ENCODE measurements at regions not wholly inside any gene's neighbourhood (a gene's known extent, or its start where the extent isn't known, plus 50 kb on each side); places are given as distances from the start of the nearest gene placed in this dataset.

DNA sequence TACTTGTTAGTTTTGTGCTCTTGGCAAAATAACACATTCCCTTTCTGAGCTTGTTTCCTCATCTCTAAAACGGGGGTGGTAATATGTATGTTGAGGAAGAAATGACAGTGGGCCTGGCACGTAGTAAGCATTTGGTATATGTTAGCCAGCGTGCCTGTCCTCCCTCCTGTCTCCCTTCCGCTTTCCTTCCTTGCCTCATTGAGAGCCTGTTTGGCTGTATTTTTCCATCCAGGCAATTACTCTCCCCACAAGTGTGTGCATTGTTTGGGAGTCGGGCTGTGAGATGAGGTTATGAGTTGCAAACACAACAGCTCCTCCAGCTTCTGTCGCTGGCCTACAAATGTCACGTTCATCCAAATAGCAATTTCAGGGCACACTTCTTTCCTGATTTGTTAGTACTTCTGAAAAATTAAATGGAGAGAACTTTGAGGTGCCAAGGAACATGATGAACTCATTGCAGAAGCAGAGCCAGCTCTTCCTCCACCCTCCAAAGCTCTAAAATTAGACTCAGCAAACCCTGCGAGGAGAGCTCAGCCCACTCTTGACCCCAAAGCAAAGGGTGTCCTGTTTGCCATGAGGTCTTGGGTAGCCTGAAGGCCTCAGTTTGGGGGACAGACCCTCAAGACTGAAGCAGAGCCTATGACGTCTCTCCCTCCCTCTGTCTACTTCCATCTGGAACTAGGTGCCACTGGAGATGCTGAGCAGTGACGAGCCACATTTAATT is 50.7 kb upstream of the TOX2 start:
- DNase-seq: no peak

- no peak for DNase-seq
Observed at GRCh38 chr20:43863330-43863729, 51.3 kb upstream of the TOX2 start.

GRCh38 chr20:43862438-43862837 is 52.2 kb upstream of the TOX2 start:
- no peak for DNase-seq

GRCh38 chr20:43859994-43860393 is 54.7 kb upstream of the TOX2 start:
- DNase-seq: no peak

- no peak for DNase-seq
Observed at GRCh38 chr20:43857932-43858331, 56.7 kb upstream of the TOX2 start.

GRCh38 chr20:43857127-43857526 is 57.5 kb upstream of the TOX2 start:
- DNase-seq: no peak

DNA sequence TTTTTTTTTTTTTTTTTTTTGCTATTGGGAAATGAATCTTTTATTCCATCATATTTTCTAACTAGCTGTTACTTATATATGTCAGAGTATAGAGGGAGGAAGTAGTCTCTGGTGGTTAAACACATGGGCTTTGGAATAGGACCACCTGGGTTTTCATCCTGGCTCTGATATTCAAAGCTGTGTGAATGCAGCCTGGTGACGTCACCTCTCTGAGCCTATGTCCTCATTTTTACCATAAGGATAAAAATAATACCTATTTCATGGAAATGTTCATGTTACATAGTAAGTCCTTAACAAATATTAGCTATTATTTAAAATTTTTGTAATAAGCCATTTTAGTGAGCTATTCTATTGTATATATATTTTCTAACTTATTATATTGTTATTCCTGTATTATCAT is 58.8 kb upstream of the TOX2 start:
- DNase-seq: no peak

- DNase-seq: no peak
Observed at GRCh38 chr20:43853918-43854317, 60.7 kb upstream of the TOX2 start.

GRCh38 chr20:43853174-43853803 is 61.4 kb upstream of the TOX2 start:
- no peak for DNase-seq

DNA sequence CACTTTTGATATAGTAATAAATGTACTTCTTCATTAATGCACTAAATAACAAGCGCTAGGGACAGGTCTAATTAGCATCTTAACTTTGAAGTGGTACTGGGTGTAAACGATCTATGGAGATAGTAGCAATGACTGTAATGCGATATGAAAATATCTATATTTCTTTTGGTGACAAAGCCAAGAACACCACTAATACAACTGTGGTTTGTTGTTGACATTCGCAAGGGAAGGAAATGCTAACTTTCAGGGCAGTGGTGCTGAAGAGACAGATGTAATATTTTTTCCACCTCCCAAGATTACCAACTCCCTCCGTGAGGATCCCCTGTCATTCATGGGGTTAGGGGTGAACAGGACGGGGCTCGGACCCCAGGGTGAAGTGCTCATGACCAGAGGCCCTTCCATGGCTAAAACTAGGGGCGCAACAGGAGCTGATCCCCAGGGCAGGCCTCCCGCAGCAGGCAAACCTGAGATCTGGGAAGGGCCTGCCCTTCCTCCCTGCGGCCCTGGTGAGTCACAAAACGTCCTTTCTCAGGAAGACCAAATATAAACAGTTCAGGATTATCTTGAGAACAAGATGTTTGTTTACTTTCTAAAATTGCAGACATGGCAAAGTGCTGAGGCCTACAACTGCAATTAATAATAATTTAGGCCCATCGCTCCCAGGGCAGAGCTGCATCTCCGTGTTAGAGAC is 65.0 kb upstream of the TOX2 start:
- DNase-seq: peak; percentile 62

DNA sequence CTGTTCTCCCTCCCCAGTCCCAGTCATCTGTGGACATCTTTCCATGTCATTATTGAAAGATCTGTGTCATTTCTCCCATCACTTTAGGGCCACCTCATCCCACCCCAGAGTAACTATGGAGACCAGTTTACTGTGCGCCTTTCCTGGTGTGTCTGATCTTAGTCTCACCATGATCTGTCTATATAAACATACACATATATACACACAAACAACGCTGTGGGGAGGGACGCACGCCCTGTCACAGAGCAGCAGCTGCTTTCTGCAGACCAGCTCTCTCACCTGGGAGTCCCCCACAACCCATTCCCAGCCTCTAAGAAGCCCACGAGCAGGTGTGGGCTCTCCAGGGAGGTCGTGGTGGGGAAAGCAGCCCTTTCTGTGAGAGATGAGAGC is 68.1 kb upstream of the TOX2 start:
- no peak for DNase-seq

GRCh38 chr20:43844778-43845614 is 69.7 kb upstream of the TOX2 start:
- peak; percentile 88 for DNase-seq

DNA sequence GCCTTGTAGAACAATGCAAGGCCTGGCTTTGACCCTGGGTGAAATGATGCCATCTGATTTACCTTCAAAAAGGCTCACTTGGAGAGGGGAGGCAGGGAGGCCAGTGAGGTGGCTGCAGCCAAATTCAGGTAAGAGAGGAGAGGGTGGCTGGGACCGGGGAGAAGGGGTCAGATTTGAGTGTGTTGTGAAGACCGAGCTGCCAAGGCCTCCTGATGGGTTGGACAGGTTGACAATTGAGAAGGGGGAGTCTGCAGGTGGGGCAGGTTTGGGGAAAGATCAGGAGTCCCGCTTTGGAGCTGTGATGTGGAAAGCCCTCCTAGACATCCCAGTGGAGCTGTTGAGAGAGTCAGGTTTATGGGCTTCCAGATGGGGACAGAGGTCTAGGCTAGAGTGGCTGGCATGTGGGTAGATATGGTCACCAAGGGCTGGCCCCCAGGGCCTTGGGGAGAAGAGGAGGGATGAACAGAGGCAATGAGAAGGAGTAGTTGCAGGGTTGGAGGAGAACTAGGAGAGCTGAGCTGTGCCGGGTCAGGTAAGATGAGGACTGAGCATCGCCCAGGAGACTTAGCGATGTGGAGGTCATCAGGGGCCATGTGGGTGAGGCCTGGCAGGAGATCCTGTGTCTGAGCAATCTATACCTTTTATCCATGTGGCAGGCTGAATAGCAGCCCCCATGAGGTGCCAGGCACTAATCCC is 70.5 kb upstream of the TOX2 start:
- no peak for DNase-seq

DNA sequence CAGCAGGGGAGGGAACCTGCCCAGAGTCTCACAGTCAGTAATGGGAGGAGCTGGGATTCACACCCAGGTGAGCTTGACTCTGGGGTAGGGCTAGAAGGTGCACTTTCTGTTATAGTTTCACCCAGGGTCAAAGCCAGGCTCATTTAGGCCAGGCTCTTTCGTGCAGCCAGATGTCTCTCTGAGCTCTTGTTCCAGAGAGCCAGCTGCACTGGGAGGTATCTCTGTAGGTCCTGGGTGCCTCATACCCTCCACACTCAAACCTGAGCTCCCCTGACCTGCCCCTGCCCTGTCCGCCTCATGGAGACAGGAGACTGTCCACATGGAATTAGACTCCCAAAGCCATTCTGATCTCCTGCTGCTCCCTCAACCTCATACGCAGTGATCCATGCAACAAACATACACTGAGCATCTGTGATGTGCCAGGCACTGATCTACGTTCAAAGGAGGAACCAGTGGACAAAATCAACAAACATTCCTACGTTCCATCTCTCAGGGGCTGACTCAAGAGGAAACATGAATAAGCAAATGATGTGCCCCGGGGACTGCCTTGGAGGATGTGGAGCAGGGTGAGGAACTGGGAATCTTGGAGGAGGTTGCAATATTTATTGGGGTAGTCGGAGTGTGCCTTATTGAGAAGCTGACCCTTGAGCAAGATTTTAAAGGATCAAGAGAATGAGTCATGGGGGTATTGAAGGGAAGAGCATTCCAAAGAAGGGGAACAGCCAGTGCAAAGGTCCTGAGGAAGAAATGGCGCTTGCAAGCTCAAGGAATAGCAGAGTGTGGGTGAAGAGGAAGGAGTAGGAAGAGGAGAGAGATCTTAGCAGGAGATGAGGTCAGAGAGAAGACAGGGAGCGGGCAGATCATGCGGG is 71.3 kb upstream of the TOX2 start:
- DNase-seq: peak; percentile 84

DNA sequence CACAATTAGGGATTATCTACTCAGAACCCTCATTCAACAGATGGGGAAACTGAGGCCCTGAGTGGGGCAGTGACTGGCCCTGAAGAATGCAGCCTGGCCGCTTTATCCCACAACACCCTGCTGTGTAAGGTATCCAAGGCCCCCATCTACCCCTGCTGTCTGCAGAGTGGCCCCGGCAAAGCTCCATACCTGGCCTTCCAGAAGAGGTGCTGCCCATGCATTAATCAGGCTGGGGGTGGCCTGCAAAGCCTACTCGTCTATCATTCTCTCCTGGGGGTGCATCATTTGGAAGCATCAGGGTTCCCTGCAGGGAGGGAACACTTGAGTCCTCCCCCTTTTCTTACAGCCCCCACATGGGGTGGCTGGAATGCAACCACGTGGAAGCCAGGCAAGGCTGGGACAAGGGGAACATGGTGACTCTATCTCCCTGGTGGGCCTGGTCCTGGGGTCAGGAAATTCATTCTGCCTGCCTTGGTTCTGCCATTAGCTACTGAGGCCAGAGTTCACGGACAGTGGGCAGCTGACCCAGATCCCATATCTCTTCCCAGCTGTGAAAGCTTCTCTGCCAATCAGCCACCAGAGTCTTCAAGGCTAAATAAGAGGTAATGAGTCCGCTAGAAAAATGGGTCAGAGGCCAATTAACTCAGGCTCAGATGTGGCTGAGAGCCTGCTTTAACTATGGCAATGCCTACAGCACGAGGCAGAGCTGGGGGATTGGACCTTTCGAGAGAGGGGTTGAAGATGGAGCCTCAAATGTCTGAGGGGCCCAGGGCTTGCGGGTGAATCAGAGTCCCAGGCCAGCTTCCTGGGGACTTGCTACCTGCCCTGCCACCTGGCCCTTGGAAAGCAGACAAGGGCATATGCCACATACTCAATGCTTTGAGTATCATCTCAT is 72.3 kb upstream of the TOX2 start:
- DNase-seq: no peak

- DNase-seq: no peak
Observed at GRCh38 chr20:43840382-43841070, 74.1 kb upstream of the TOX2 start.

- no peak for DNase-seq
Observed at GRCh38 chr20:43839793-43840199, 74.9 kb upstream of the TOX2 start.

DNA sequence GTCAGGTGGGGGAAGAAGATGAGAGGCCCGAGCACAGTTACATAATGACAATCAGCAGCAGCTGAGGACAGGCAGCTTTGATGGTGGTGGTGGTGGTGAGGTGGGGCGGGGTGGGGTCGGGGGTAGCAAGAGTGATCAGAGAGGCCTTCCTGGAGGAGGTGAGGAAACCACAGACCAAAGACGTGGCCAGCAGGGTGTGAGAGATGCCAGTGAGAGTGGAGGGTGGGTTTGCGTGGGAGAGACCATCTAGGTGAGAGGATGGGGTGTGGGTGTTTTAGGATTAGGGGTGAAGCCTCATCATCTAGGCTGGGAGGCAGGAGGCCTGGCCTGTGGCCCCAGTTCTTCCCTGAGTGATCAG is 76.0 kb upstream of the TOX2 start:
- DNase-seq: no peak

DNA sequence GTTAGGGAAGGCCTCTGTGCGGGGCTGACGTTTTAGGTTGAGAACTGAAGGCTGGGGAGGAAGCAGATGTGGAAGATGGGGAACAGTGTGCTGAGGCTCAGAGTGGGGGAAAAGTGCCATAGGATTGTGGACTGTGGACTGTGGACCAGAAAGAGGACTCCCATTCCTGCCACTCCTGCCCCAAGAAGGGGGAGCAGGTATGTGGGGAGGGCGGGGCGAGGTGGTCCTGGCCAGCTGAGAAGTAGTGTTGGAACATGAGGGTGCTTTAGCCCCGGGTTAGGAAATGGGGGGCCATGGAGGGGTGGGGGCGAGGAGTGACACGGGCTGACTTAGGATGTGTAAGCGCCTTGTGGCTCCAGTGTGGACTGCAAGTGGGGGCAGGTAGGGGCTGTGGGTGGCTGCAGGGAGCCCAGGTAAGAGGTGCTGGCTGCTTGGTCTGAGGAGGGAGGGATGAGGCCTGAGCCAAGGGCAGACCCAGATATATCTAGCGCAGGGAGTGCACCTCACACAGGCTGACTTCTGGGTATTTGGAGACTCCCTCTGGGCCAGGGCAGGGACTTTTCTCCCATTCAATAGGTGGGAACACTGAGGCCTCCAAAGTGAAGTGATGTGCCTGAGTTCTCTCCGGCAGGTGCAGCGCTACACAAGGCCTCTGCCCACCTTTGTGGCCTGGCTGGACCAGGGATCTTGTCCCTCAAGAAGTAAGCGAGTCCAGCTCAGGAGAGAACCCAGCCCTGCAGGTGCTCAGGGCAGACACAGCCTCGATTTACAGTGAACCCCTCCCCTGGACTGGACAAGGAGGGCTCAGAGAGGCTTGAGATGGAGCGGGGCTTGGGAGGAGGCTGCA is 76.6 kb upstream of the TOX2 start:
- DNase-seq: no peak
